Activated naive CD8-positive, alpha-beta T cell treated with anti-CD3 and anti-CD28 coated beads, Interleukin-2, amount 50 U/mL, for 16 hours (primary cell): ENCODE measurements at regions not wholly inside any gene's neighbourhood (a gene's known extent, or its start where the extent isn't known, plus 50 kb on each side); places are given as distances from the start of the nearest gene placed in this dataset.

ENCODE experiments used
- DNase-seq: peaks from one replicate; pipeline ENCODE4 v3.0.0-alpha.2; 2020; ENCODE audit warnings: low read depth, low spot score

DNA sequence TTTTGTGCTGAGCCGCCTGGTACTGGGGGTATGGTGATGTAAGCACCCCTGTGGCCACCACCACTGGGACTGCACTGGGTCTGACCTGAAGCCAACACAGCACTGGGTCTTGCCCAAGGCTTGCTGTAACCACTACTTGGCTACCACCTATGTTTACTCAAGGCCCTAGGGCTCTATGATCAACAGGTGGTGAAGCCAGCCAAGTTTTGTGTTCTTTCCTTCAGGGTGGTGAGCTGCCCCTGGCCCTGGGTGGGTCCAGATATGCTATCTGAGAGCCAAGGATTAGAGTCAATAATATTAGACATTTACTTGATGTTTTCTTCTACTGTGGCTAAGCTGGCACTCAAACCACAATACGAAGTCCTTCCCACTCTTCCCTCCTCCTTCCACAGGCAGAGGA lies 55.1 kb upstream of the PAGE4 start:
- no peak for DNase-seq

- DNase-seq = no peak
Observed at GRCh38 chrX:49767236-49767635, 61.9 kb upstream of the PAGE4 start.

GRCh38 chrX:49762175-49762720 lies 66.5 kb upstream of the PAGE1 start:
- no peak for DNase-seq

DNA sequence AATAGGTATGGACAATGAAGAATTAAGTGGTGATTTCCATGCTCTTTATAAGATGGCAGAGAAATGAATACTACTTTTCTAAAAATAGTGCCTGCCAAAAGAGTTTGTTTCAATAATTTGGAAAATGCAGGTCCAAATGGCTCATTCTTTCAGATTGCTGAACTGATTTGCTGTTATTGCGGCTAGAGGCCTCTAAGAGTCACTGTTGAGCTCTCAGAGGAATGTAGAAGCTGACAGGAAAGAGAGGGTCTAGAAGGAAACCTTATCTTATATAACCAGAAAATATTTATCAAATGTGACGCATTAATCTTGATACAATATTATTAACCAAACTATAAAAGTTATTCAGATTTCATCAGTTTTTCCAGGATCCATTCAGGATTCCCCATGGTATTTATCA lies 65.7 kb upstream of the PAGE1 start:
- DNase-seq = no peak

DNA sequence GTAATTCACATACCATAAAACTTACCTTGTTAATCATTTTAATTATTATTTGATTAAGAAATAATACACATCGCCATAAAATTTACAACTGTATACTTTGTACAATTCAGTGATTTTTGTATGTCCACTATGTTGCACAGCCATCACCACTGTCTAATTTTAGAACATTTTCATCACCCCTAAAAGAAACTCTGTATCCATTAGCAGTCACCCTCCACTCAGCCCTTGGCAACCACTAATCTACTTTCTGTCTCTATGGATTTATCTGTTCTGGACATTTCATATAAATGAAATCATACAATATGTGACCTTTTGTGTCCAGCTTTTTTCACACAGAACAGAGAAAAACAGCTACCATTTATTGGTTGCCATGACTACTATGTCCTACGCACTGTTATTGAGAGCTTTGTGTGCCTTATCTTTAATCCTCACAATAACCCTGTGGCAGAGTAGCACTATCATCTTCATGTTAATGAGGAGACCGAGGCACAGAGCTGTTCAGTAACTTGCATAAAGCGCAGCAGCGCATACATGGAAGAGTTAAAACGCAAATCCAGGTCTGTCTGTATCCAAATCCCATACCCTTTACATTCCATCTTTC lies 64.6 kb upstream of the PAGE1 start:
- no peak for DNase-seq

DNA sequence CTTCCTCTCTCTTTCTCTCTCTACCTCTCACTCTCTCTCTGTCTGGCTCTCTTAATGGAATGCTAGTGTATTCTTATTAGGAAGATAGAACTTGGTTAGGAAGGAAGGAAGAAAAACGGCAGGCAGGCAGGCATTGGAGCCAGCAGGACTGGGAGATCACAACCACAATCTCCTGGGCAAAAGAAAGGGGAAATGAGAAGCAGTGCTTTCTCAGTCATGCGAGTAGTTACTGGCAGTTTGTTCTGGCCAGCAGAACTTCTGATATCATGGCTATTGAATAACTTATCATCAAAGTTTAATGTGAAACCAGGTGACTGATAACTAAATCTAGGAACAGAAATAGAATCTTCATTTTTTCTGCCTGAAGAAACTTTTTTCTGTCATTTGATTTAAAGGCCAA lies 60.9 kb upstream of the PAGE1 start:
- no peak for DNase-seq

DNA sequence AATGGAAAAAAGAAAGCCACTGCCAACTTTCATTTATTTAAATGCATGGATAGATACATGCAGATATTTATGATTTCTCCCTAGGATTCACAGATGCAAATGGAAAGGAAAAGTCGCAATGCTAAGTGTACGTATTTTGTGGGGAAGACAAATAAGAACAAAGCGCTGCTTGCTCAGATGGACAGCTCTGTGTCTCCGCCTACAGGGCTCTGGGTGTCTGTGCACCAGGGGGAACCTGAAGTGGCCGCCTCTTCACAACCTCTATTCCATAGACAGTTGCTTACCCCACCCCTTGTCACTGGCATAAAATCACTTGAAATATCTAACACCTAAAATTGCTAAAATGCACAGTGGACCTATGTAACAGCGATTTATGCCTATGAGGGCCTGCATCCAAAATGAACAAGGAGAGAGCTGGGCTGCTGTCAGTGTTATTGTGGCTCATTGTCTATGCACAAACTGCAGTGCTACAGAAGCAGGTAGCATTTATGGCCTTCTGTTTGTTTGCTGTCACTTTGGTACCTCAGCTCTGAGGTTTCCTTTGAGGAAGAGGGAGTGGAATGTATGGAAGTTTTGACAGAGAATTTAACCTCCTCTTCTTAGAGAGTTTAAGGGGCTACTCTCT lies 58.6 kb upstream of the PAGE1 start:
- peak; percentile 1 for DNase-seq

- DNase-seq = no peak
Observed at GRCh38 chrX:49753691-49754090, 57.9 kb upstream of the PAGE1 start.

GRCh38 chrX:49748211-49748956 lies 52.6 kb upstream of the PAGE1 start:
- no peak for DNase-seq

DNA sequence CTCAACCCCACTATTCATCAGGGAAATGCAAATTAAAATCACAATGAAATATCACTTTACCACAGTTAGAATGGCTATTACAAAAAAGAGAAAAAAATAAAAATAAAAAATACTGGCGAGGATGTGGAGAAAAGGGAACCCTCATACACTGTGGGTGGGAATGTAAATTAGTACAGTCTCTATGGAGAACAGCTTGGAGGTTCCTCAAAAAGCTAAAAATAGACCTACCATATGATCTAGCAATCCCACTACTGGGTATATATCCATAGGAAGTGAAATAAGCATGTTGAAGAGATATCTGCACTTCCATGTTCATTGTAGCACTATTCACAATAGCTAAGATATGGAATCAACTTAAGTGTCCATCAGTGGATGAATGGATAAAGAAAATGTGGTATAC lies 50.5 kb upstream of the PAGE1 start:
- DNase-seq = no peak
